GM12878 (cell line): ENCODE measurements at regions not wholly inside any gene's neighbourhood (a gene's known extent, or its start where the extent isn't known, plus 50 kb on each side); places are given as distances from the start of the nearest gene placed in this dataset.

ENCODE experiments used
- ATAC-seq: fragments of 200-7000 bp; cut with Tn5 transposase; 3 replicates; pipeline ENCODE4 v1.9.1; 2020; ENCODE audit warnings: mild to moderate bottlenecking, moderate library complexity
- BruUV-seq: library from RNA; stranded (reverse); fragments of 400-500 nt; replicated peaks from 2 replicates; lab custom pipeline; 2021; lab: Mats Ljungman, UMichigan
- CTCF ChIA-PET: fragments of 300-600 bp; sonication (Branson Sonifier 250); formaldehyde crosslinking; extraction: SDS; loops from one replicate; lab custom pipeline; 2021; ENCODE audit warnings: inconsistent platforms; lab: Yijun Ruan, JAX
- POLR2A ChIA-PET: fragments of 350-600 bp; formaldehyde crosslinking; extraction: SDS; loops from one replicate; lab custom pipeline; 2021; ENCODE audit warnings: inconsistent platforms; lab: Charles Lee
- RAD21 ChIA-PET: fragments of 300-600 bp; sonication (Branson Sonifier 250); formaldehyde crosslinking; loops from one replicate; lab custom pipeline; 2023; ENCODE audit warnings: antibody characterized with exemption; ENCODE audit not compliant: unreplicated experiment; lab: Charles Lee
- SMC1A ChIA-PET: fragments of 300-600 bp; sonication (Branson Sonifier 250); formaldehyde crosslinking; loops from one replicate; lab custom pipeline; 2023; ENCODE audit not compliant: unreplicated experiment, uncharacterized antibody; lab: Charles Lee
- DNase-seq: peaks from one replicate; pipeline ENCODE4 v3.0.0-alpha.2; 2011; ENCODE audit warnings: low read depth, low spot score
- FAIRE-seq: peaks from 3 replicates; lab custom pipeline; 2011; peaks lifted over from hg19 to GRCh38; lab: Jason Lieb, UNC
- H2AFZ ChIP-seq: 2 replicates; pipeline ENCODE4 v1.6.0; 2011; ENCODE audit warnings: low read depth, low read length, control low read depth; ENCODE audit not compliant: control insufficient read depth
- H3K27ac ChIP-seq: 2 replicates; pipeline ENCODE4 v1.5.1; 2011; ENCODE audit warnings: control low read depth; ENCODE audit not compliant: control insufficient read depth, insufficient read depth
- H3K27me3 ChIP-seq, 2 experiments: replicated peaks in 1 of 2; 2 replicates each; pipeline versions ENCODE4 v1.6.0 to v1.6.1; 2011; ENCODE audit warnings: low read length in 1 of 2; ENCODE audit not compliant: control insufficient read depth in 2 of 2, insufficient read depth in 2 of 2
- H3K36me3 ChIP-seq, 2 experiments: 2 replicates each; pipeline ENCODE4 v1.5.1; 2011; ENCODE audit warnings: low read length in 1 of 2; ENCODE audit not compliant: control insufficient read depth in 2 of 2, insufficient read depth in 2 of 2
- H3K4me1 ChIP-seq: 2 replicates; pipeline ENCODE4 v1.6.1; 2011; ENCODE audit warnings: mild to moderate bottlenecking, low read length, moderate library complexity, mixed read lengths; ENCODE audit not compliant: control insufficient read depth, insufficient read depth
- H3K4me2 ChIP-seq: 2 replicates; pipeline ENCODE4 v1.6.0; 2011; ENCODE audit warnings: control low read depth; ENCODE audit not compliant: control insufficient read depth, insufficient read depth
- H3K4me3 ChIP-seq: fragments of 200-600 bp; sonication (generic); 2 replicates; pipeline ENCODE4 v1.5.1; 2016
- H3K79me2 ChIP-seq: 2 replicates; pipeline ENCODE4 v1.6.0; 2011; ENCODE audit warnings: low read length; ENCODE audit not compliant: control insufficient read depth, insufficient read depth
- H3K9ac ChIP-seq: 2 replicates; pipeline ENCODE4 v1.8.0; 2011; ENCODE audit warnings: low read length, control low read depth, mixed read lengths; ENCODE audit not compliant: control insufficient read depth, insufficient read depth
- H3K9me3 ChIP-seq: replicated peaks from 3 replicates; pipeline ENCODE4 v1.5.1; 2011; ENCODE audit warnings: mild to moderate bottlenecking, low read length; ENCODE audit not compliant: control insufficient read depth, insufficient read depth
- H4K20me1 ChIP-seq: 2 replicates; pipeline ENCODE4 v1.6.0; 2011; ENCODE audit not compliant: control insufficient read depth, insufficient read depth
- HCFC1 ChIP-seq: fragments of 150-350 bp; IDR thresholded peaks from 2 replicates; pipeline ENCODE4 v1.6.1; 2014; ENCODE audit warnings: low read length
- KDM1A ChIP-seq: fragments of 200-600 bp; sonication (generic); IDR thresholded peaks from 2 replicates; pipeline ENCODE4 v1.6.1; 2016; ENCODE audit warnings: borderline replicate concordance
- KLF5 ChIP-seq: fragments of 450-650 bp; IDR thresholded peaks from 2 replicates; pipeline ENCODE4 v1.6.1; 2014; ENCODE audit warnings: mild to moderate bottlenecking; ENCODE audit not compliant: partially characterized antibody
- PRDM15 ChIP-seq: fragments of 450-650 bp; formaldehyde crosslinking; IDR thresholded peaks from 2 replicates; pipeline ENCODE4 v1.4.0; 2020; ENCODE audit warnings: mild to moderate bottlenecking, moderate library complexity
- SMARCA5 ChIP-seq: fragments of 450-650 bp; IDR thresholded peaks from 2 replicates; pipeline ENCODE4 v1.6.1; 2017; ENCODE audit warnings: mild to moderate bottlenecking
- SPI1 ChIP-seq: IDR thresholded peaks from 2 replicates; pipeline ENCODE4 v1.6.1; 2011; ENCODE audit warnings: low read depth, mild to moderate bottlenecking, low read length, moderate library complexity, borderline replicate concordance; ENCODE audit not compliant: insufficient read depth
- ZNF274 ChIP-seq: IDR thresholded peaks from one replicate; pipeline ENCODE4 v1.8.0; 2011; ENCODE audit not compliant: insufficient read length, insufficient read depth
- WGBS: methylation state at CpG from one replicate; pipeline ENCODE4 v1.1.6; 2016; ENCODE audit warnings: low lambda C conversion rate; ENCODE audit not compliant: insufficient replicate concordance, insufficient coverage; ENCODE audit errors: missing lambda C conversion rate; 5-methylcytosine and 5-hydroxymethylcytosine counted together
- in situ Hi-C: fragments of 300-500 bp; cut with MboI; formaldehyde crosslinking; loops from 9 replicates; pipeline ENCODE4 v1.14.3; 2018; ENCODE audit warnings: mixed read lengths
- intact Hi-C: fragments of 100-400 bp; cut with micrococcal nuclease; formaldehyde crosslinking; loops from one replicate; pipeline ENCODE4 v1.14.2; 2022; ENCODE audit not compliant: unreplicated experiment

- H3K79me2 ChIP-seq, result no peaks in the 10 kb centered on the region
- in situ Hi-C loops, result loop anchor here (25.0 kb wide), 1 partner anchor 1075 kb away; the partner anchor contains the start of genes HOXA10, HOXA3, HOXA7 and HOXA9
- no peak overlapping the region for H3K4me2 ChIP-seq
- ATAC-seq (no peak), FAIRE-seq (no peak), DNase-seq (no peak)
- no peak for TF ChIP-seq SMARCA5
- TF ChIP-seq SPI1, result no peak
- TF ChIP-seq ZNF274, result no peak
- TF ChIP-seq PRDM15 (CRISPR knock-in tag), result no peak
- TF ChIP-seq HCFC1, result no peak
- TF ChIP-seq KLF5, result no peak
- no peak for TF ChIP-seq KDM1A
- H3K27ac ChIP-seq, result no peak overlapping the region
- H3K4me1 ChIP-seq, result no peaks in the 10 kb centered on the region
- RAD21 ChIA-PET, result interaction anchor here (1.1 to 6.6 kb wide), 5 partner anchors 9 to 278 kb away, joined by 4 to 117 read pairs (median 36); partner anchors contain the start of gene HNRNPA2B1
- no peak overlapping the region for H2AFZ ChIP-seq
- H3K27me3 ChIP-seq, result no peaks in the 10 kb centered on the region
- no TSS peak for BruUV-seq
- no peak overlapping the region for H3K9ac ChIP-seq
- POLR2A ChIA-PET, result interaction anchor here (0.8 to 1.2 kb wide), 2 partner anchors 79 to 107 kb away, joined by 3 to 7 read pairs; no protein-coding TSS in a partner anchor
- peaks cover 2% of the 10 kb centered on the region; the same call in 2 of the 3 replicates for H3K9me3 ChIP-seq
- intact Hi-C loops, result no loop called here
- SMC1A ChIA-PET, result interaction anchor here (1.3 to 9.2 kb wide), 6 partner anchors 96 to 282 kb away, joined by 3 to 163 read pairs (median 7); no protein-coding TSS in a partner anchor
- H3K36me3 ChIP-seq, result no peaks in the 10 kb centered on the region
- CTCF ChIA-PET, result interaction anchor here (0.6 to 8.9 kb wide), 8 partner anchors 7 to 291 kb away, joined by 3 to 203 read pairs (median 4); partner anchors contain the start of genes CBX3 and HNRNPA2B1
- WGBS, result 34% methylated on average over 7 of the region's 7 CpGs
- H3K4me3 ChIP-seq, result no peak overlapping the region
- H4K20me1 ChIP-seq, result no peaks in the 10 kb centered on the region
Measured at GRCh38 chr7:26087321-26088091, 64.5 kb upstream of the NFE2L3 start.
